Heart right ventricle (tissue), 16 donors: ENCODE measurements at regions not wholly inside any gene's neighbourhood (a gene's known extent, or its start where the extent isn't known, plus 50 kb on each side); places are given as distances from the start of the nearest gene placed in this dataset.
"Not testable (repeated sequence)": the region's sequence is repeated elsewhere in the genome, so short reads cannot be mapped to it uniquely, and the experiment has no call there.

Experiments
- ATAC-seq, 8 donors: fragments of 200-7000 bp; cut with Tn5 transposase; one replicate each; pipeline ENCODE4 v1.9.1; 2020; ENCODE audit warnings: mild to moderate bottlenecking in 8 of 8, moderate library complexity in 8 of 8, moderate number of reproducible peaks in 1 of 8
- DNase-seq, 2 donors: peaks; one replicate each; pipeline ENCODE4 v3.0.0-alpha.2; 2020
- H3K27ac ChIP-seq, 10 donors: fragments of 200-600 bp; sonication (generic) in 2 of 10; one replicate each; pipeline versions ENCODE4 v1.5.0 to v1.8.0; 2020 to 2022; ENCODE audit warnings: mild to moderate bottlenecking in 3 of 10
- H3K27me3 ChIP-seq, 7 donors: fragments of 200-600 bp; one replicate each; pipeline ENCODE4 v1.8.0; 2021 to 2022; ENCODE audit warnings: mild to moderate bottlenecking in 2 of 7
- H3K36me3 ChIP-seq, 9 donors: fragments of 200-600 bp; sonication (generic) in 1 of 9; one replicate each; pipeline versions ENCODE4 v1.5.0 to v1.8.0; 2020 to 2022; ENCODE audit warnings: mild to moderate bottlenecking in 2 of 9
- H3K4me1 ChIP-seq, 9 donors: fragments of 200-600 bp; sonication (generic) in 1 of 9; one replicate each; pipeline versions ENCODE4 v1.5.0 to v1.8.0; 2020 to 2022; ENCODE audit warnings: mild to moderate bottlenecking in 4 of 9
- H3K4me3 ChIP-seq, 10 donors: fragments of 200-600 bp; sonication (generic) in 2 of 10; one replicate each; pipeline versions ENCODE4 v1.5.0 to v1.8.0; 2020 to 2022; ENCODE audit warnings: mild to moderate bottlenecking in 7 of 10, moderate library complexity in 2 of 10
- H3K9me3 ChIP-seq, 11 donors: fragments of 200-600 bp in 10 of 11; sonication (generic) in 2 of 11; one replicate each; pipeline versions ENCODE4 v1.5.0 to v1.8.0; 2013 to 2022; ENCODE audit warnings: mild to moderate bottlenecking in 2 of 11, control low read depth in 1 of 11, moderate library complexity in 1 of 11
- WGBS, 2 donors: extraction: QIAGEN DNeasy Blood & Tissue Kit; methylation state at CpG; one replicate each; pipeline ENCODE4 v1.1.7; 2013; ENCODE audit warnings: inconsistent platforms in 1 of 2; 5-methylcytosine and 5-hydroxymethylcytosine counted together
- intact Hi-C, 10 donors: fragments of 100-400 bp; cut with DNase I; formaldehyde crosslinking; loops; one replicate each; pipeline versions ENCODE4 v1.11.1 to v1.14.2; 2022
- donor health status: Arrhythmogenic right ventricular cardiomyopathy.
- donor health status: ischemic (EF 13 %, LVEDD 7.1; RV severe dilation, severe dysfunction).
- donor health status: healthy with polysubstance abuse.
- donor health status: DM: no; HTN: yes; CAD: no.
- donor health status: DM: no; HTN: no; CAD: no.
- donor health status: ischemic (EF 25% LVEDD 6.9; RV normal size, moderate dysfunction).
- donor health status: ischemic (EF 25% LVEDD 5.7; RV mildly dilated, moderate dysfunction).
- donor health status: healthy.
- donor health status: DM: yes; HTN: yes; CAD: no.
- donor health status: Ischemic cardiomyopathy.
- donor health status: ischemic (EF 35%, LVEDD 5.7; RV mildly dilated, moderate dysfunction).
- donor health status: nonischemic (EF 11% LVEDD 7.7; RV severe dilation, severe dysfunction).
- donor health status: DM: yes; HTN: yes; CAD: no.
- donor health status: PGD.
- donor health status: ischemic (EF 29% LVEDD 5.4; RV normal size, mild dysfunction).
- donor health status: nonischemic (EF 23%, LVEDD 6.1; RV moderate dilation, normal function).

- ATAC-seq (peak; percentile 73 to 97 (median 88)), DNase-seq (peak; percentile 26 to 60)
- intact Hi-C loops, H3K27ac ChIP-seq, H3K9me3 ChIP-seq, H3K36me3 ChIP-seq, H3K4me1 ChIP-seq, H3K27me3 ChIP-seq: not testable (repeated sequence)
- 4 to 11% methylated on average over 12 of the region's 22 CpGs for WGBS, 2 donors
- H3K4me3 ChIP-seq, result peak overlapping the region in 4 of 10 donors; percentile 15 to 39 (median 26)
Measured at GRCh38 chr1:149708192-149708853, 74.2 kb upstream of the FCGR1A start.

GRCh38 chr1:149711651-149712050 is 70.8 kb upstream of the FCGR1A start:
- DNase-seq, H3K4me3 ChIP-seq, H3K4me1 ChIP-seq, H3K36me3 ChIP-seq, intact Hi-C loops, H3K27me3 ChIP-seq, H3K27ac ChIP-seq, H3K9me3 ChIP-seq: not testable (repeated sequence)
- WGBS, 2 donors, result 13 to 38% methylated on average over 1 of the region's 12 CpGs
- peak; percentile 67 to 86 (median 79) for ATAC-seq

DNA sequence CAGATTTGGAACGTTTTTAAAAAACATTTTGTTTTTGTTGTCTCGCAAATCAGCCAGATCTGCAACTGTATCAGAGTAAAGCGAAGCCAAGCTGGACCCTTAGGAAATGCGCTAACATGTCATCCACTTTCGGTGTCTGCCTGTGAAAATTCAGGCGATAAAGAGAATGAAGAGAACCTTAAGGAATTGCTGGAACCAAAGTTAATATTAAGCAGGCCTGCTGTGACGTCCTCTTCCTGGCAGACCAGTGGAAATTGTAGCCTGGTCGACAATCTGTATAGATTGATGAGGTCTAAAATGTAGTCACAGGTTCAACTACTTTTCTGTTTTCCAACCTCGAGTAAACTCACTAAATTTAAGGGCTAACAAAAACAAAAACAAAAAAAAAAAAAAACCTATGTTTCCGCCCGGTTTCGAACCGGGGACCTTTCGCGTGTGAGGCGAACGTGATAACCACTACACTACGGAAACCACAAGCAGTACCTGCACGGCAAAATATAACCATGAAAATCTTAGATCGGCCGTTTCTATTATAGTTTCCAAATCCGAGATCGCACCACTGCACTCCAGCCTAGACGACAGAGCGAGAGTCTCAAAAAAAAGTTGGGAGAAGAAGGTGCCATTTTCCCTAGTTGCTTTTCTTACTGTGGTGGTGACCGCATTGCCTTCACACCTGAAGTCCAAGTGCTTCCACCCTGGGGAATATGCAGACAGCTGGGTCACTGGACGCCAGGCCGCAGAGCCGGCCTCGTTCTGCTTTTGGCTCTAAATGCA is 70.2 kb upstream of the FCGR1A start:
- peak in 1 of 2 donors; percentile 12 for DNase-seq
- H3K9me3 ChIP-seq, intact Hi-C loops, H3K36me3 ChIP-seq, H3K27me3 ChIP-seq, H3K4me1 ChIP-seq, H3K27ac ChIP-seq: not testable (repeated sequence)
- 28 to 29% methylated on average over 23 of the region's 30 CpGs for WGBS, 2 donors
- H3K4me3 ChIP-seq, result peak overlapping the region in 2 of 10 donors; percentile 17 to 22
- peak in 7 of 8 donors; percentile 41 to 74 (median 66) for ATAC-seq

DNA sequence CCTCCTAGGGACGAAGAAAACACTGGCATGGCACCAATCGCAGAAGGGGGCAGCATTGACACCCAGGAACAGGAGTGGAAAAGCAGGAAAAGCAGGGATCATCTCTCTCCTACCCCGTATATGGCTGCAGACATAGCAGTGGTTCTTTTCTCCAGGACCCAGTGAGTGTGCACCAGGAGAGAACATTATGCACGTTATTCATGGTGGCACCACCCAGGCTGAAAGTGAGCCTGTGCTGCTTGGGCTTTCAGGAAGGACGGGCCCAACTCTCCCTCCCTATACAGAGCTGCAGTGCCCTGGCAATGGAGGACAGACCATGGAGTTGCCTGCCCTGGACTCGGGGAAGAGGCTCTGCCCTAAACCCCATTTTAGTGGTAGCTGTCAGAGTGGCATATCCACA is 69.0 kb upstream of the FCGR1A start:
- H3K9me3 ChIP-seq, H3K36me3 ChIP-seq, H3K27me3 ChIP-seq, H3K4me1 ChIP-seq, H3K4me3 ChIP-seq, intact Hi-C loops, H3K27ac ChIP-seq, DNase-seq: not testable (repeated sequence)
- WGBS, 2 donors, result 22 to 29% methylated on average over 2 of the region's 6 CpGs
- peak in 2 of 8 donors; percentile 17 to 25 for ATAC-seq

GRCh38 chr1:149713952-149714351 is 68.5 kb upstream of the FCGR1A start:
- H3K36me3 ChIP-seq, H3K4me3 ChIP-seq, DNase-seq, H3K4me1 ChIP-seq, H3K27ac ChIP-seq, H3K9me3 ChIP-seq, H3K27me3 ChIP-seq, intact Hi-C loops: not testable (repeated sequence)
- 19 to 30% methylated on average over 1 of the region's 4 CpGs for WGBS, 2 donors
- ATAC-seq, result peak in 4 of 8 donors; percentile 11 to 36 (median 27)

- ATAC-seq, DNase-seq, H3K9me3 ChIP-seq, H3K36me3 ChIP-seq, H3K4me1 ChIP-seq, intact Hi-C loops, H3K27me3 ChIP-seq, H3K4me3 ChIP-seq, H3K27ac ChIP-seq: not testable (repeated sequence)
- WGBS, 2 donors, result no CpG with 5 or more reads among the region's 3 CpGs
Measured at GRCh38 chr1:149724618-149725302, 57.7 kb upstream of the FCGR1A start.

- H3K9me3 ChIP-seq, ATAC-seq, H3K36me3 ChIP-seq, DNase-seq, intact Hi-C loops, H3K27me3 ChIP-seq, H3K4me1 ChIP-seq, H3K27ac ChIP-seq, H3K4me3 ChIP-seq: not testable (repeated sequence)
- 70 to 77% methylated on average over 4 of the region's 4 CpGs for WGBS, 2 donors
Measured at GRCh38 chr1:149726688-149727087, 55.8 kb upstream of the FCGR1A start.

- ATAC-seq, H3K9me3 ChIP-seq, intact Hi-C loops, H3K4me1 ChIP-seq, H3K27ac ChIP-seq, H3K4me3 ChIP-seq, DNase-seq, H3K27me3 ChIP-seq, H3K36me3 ChIP-seq: not testable (repeated sequence)
- no CpG with 5 or more reads among the region's 3 CpGs for whole genome bisulfite sequencing, 2 donors
Measured at GRCh38 chr1:149728598-149728997, 53.9 kb upstream of the FCGR1A start.
